IPS-NIHi7 (cell line): ENCODE measurements at regions not wholly inside any gene's neighbourhood (a gene's known extent, or its start where the extent isn't known, plus 50 kb on each side); places are given as distances from the start of the nearest gene placed in this dataset.

Experiments
- DNase-seq: peaks from one replicate; pipeline ENCODE4 v3.0.0; 2012; ENCODE audit warnings: mixed read lengths; ENCODE audit errors: extremely low spot score

DNA sequence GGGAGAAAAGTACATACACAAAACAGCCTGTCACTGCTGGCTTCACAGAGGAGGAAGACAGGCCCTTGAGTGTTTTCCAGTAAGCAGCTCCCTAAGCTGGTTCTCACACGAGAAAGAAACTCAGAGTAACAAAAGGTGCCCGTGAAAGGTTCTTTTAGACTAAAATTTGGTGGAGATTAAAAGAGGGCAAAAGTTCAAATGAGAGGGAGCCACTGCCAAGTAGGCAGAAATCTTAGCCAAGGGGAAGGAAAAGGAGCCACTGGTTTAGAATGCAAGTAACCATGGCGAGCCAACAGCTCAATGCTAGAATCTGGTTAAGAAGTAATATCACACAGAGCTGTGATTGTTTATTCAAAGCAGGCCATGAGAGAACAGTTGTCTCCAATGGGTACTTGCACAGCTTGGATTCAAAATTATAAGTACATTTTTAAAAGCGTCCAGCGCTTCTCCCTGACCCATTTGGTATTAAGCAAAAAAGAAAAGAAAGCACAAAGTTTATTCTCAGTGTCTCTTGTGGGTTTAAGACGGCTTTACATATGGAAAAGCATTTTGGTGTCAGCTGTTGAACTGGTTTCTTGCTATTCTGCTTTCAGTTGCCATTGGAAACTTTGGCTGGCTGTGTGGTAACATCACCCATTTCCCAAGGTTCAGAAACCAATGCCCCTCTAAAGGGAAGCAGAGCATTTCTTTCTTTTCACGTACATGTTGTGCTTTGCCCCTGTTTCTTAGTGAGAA, 648.5 kb downstream of the RNF144B start:
- no peak for DNase-seq

DNA sequence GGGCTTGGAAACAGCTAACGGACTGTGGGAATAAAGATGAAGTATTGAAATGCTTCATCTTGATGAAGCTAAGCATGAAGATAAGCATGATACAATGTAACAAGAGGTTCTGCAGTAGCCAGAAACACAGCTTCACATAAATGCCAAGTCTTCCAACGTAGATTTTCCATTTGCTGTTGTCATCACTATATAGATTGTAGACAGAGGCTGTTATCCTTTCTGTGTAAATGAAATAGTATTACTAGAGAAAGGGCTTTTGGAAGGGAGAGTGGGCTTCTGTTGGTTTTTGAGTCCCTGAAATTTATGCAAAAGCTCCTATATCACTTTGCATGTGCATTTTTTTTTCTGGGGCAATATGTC, 649.0 kb downstream of the RNF144B start:
- DNase-seq: no peak

DNA sequence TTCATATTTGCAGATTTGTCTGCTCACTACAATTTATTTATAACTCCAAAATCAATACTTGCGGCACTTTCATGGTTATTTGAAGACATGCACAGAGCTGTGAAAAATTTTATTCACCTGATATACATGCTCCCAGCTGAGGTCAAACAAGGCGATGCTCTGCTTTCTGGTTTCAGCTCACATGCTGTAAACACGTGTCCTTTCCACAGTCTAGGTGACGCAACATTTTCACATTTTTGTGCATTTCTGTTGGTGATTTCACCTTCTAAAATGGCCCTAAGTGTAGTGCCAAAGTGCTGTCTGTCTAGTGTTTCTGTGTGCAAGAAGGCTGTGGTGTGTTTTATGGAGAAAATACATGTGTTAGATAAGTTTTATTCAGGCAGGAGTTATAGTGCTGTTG, 650.5 kb downstream of the RNF144B start:
- DNase-seq: no peak

DNA sequence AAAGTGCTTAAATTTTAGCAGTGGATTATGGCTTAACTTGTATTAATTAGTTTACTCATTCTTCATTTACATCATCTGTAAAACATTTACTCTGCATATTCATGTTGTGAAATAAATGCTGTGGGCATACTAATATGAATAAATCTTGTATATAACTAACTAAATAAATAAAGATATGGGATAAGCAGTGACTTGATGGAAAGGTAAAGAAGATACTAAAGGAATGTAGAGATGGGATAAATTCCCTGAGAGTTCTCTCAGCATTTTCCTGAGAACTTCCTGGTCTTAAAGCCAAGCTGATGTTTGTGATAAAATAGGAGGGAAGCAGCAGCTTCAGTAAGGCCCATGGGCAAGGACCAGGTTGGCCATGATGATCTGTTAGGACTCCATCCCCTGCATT, 652.1 kb downstream of the RNF144B start:
- no peak for DNase-seq

DNA sequence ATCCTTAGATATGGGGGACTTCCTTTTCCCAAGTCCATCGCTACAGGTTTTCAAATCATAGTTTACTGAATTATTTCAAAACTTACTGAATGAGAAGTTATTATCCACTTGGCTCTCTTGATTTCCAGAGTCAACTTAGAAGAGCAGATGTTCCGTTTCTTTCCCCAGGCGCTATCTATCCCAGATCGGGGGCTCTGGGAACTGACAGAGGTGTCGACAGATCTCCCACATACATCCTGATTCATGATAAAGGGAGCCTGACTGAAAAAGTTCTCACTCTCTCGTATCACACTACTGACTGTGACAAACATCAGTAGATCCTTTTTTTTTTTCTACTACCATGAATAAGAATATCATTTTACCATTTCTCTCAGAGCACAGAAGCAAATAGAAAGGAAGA, 654.8 kb downstream of the RNF144B start:
- no peak for DNase-seq

DNA sequence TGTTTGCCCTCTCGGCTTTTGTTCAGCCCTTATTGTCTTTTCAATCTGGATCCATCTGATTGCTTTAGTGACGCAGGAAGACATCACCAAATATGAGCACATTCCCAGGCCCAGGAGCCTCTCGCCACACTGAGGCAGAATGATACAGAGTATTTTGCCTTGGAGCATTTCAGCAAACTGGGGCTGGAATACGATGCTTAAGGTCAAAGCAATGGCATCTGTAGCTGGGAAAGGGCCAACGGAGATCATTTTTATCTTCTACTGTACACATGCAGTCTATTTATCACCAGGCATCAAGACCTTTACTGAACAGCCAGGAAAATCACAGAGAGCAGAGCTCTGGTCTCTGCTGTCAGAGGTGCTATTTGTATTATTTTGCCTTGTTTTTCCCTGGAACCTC, 655.3 kb downstream of the RNF144B start:
- DNase-seq: no peak

DNA sequence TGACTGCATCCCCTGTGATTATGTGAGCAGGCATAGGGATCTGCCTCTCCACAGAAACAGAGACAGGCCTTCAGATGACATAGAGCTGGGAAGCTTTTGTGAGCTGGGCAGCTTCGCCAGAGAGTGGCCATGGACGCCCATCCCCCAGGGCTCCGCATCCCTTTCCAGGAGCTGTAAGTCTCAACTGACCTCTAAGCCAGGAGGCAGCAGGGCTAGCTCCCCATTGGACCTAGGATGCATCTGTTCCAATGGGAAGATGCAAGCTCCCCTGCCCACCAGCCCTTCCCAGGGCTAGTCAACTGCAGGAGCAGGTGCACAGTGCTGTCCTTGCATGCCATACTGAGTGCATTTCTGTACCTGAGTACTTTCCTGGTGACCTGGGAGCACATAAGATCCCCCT, 663.6 kb downstream of the RNF144B start:
- DNase-seq: no peak

DNA sequence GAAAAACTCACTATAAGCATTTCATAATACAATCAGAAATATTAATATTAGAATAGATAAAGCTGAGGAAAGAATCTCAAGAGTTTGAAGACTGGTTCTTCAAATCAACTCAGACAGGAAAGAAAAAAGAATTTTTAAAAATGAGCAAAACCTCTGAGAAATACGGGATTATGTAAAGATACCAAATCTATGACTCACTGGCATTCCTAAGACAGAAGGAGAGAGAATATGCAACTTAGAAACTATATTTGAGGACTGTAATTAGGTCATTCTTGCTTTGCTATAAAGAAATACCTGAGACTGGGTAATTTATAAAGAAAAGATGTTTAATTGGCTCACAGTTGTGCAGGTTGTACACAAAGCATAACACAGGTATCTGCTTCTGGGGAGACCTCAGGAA, 665.1 kb downstream of the RNF144B start:
- no peak for DNase-seq

DNA sequence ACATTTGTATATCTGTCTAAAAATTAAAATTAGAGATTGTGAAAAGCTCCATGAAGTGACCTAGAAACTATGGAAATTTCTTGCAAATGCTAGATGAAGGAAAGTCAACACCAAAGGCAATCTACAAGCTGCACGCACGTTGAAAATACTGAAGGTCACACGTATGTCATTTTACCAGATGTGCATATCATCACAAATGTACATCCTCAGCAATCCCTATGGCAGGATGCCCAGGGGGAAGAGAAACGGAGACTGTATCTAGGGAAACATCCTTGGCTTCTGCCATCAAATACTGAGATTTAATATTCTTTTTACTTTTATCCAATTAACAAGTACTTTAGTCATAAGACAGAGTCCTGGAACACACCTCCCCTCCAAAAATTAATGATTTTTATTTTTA, 672.0 kb downstream of the RNF144B start:
- no peak for DNase-seq

DNA sequence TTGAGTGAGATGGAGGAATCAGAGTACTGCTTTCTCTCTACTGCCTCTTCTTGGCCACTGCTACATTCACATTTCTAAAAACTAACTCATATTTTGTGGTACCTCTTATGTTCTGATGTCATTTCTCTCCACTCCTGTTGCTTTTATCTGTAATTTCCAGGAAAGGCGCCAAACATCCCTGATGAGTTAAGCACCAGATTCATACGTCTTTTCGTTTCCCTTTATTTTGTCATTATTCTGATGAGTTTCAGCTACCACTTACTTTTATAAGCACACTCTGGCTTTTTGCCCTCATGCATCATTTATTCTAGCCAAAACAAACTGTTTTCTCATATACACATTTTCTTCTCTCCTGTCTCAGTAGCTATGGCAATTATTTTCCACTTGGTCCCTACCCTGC, 680.0 kb downstream of the RNF144B start:
- no peak for DNase-seq

DNA sequence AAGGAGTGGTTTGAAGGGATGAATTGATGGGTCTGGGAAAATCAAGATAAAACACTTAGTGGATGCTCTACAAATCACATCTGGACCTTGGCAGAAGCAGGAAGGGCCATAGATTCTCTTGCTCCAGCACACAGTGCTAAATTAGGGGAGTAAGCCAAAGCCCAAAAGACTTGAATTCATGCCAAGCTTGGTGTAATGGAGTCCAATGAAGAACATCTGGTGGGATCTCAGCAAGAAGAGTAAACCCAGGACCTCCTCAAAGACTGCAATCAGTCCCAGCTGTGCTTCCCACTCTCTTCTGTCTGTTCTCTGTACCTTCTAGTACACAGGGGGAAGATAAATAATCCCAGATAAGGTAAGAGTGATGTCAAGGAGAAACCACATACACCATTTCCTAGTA, 683.4 kb downstream of the RNF144B start:
- DNase-seq: no peak

DNA sequence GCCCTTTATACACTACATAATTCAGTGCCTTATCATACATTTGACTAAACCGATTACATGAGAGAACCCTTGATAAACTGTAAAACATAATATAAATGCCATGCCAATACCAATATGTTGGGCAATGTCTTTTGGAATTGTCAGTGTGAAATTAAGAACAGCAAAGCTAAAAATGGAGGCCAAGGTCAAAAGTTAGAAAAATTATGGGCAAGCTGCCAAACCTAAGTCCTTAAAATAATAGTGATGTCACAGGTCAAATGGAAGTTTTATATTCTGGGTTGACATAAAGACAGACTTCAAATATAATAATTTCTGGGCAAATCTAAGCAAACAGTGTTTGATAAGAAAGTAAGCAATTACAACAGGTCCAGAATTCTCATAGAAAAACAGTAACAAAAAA, 696.7 kb downstream of the RNF144B start:
- DNase-seq: no peak

DNA sequence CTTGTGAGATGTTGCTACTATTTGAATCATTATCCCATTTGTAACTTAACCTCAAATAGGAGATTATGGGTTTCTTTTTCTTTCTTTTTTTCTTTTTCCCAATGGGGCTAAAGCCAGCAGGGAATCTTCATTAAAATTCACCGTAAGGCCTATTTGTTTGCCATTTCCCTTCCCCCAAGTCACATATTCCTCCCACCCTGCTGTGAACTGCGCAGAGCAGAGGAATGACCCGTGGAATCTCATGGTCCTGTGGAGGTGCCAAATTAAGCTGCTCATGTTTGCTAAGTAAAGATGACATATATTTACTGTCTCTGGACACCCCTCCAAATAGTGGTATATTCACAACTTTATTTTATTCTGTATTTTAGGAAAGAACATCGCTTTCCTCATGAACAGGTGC, 699.3 kb downstream of the RNF144B start:
- no peak for DNase-seq

DNA sequence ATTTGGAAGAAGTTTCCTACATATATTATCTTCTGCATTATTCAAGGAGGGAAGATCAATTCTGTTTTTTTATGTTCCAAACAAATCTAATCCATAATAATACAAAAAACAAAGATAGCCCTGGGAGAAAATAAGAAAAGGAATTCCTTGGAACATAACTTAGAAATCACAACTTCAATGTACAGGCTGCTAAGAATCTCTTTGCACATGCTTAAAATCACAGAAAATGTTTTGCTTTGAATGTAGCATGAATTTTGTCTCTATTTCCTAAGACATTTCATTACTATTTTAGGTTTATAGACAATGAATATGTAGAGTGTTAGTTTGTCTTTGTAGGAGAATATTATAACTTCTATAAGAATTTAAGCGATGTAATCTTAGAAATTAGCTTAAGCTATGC, 700.1 kb downstream of the RNF144B start:
- DNase-seq: no peak

DNA sequence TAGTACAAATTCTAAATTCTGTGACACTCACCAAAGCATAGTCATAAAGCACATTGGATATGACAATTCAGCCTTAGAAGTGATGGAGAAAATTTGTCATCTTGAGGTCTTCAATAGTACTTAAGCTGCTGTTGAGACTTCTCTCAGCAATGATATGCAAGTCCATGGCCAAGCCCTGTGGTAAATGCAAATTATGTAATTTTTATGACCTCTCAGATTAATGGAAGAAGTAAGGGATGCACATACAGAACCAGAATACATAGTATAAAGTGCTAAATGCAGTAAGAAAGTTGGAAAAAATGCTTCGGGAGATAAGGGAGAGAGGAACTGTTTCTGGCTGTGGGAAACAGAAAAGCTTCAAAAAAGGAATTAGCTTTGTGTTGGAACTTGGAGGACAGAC, 700.7 kb downstream of the RNF144B start:
- DNase-seq: no peak

DNA sequence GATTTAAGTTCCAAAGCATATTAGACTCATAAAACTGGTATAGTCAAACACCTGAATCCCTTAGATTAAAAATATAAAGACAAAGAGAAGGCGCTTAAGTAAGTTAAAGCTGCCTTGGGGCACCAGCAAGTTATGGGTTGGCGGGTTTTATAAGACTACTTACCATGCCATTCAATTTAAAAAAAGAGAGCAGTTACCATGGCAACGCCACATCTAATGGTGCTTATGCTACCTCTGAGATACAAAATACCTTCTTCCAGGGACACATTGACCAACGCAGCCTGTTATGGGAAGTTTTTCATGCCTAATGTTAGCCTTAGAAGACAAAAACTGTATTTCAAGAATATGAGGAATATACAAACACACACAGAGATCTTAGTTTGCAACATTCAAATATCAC, 713.6 kb downstream of the RNF144B start:
- DNase-seq: no peak

DNA sequence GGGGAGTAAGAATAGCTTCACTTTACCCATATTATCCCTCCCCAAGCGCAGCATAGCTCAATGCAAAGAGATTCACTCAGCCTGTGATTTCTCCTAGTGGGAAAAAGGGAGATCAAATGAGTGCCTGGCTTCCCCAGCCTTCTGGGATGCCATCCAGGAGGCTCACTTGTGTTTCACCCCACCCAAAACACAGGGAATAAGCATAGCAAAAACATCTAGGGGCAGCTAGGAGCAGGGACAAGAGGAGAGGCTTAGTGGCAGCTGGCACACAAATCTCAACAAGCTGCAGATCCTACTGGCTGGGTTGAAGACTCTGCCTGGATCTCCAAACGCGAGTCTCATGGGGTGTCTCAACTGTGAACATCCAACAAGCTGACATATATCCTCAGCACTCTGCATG, 715.8 kb downstream of the RNF144B start:
- no peak for DNase-seq

DNA sequence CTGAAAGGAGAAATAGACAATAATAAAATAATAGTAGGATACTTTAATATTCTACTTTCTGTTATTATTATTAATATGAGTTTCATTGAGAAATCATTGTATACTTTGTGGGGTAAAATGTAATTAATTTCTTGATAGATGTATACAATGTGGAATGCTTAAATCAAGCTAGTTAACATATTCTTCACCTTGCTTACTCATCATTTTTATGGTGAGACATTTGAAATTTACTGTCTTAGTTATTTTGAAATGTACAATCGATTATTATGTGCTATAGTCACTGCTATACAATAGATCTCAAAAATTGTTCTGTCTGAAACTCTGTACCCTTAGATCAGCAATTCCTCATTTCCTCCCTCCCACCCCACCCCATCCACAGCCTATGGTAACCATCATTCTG, 720.3 kb downstream of the RNF144B start:
- no peak for DNase-seq

DNA sequence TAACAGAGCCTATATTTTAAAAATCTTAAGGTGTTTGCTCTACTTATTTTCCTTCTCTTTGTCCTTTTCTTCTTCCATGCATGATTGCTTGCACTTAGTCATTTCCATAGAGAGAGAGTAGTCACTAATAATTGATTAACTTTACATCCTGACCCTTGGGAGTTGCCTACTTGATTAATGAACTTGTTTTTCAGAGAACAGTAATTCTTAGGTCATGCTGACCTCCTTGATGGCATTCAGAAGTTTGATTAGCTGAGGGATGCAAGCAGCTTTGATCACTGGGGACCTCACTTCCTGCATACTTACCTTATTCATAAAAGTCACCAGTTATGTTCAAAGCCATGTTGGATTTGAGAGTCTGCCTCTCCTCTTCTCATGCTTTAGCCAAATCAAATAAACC, 715.6 kb upstream of the ID4 start:
- DNase-seq: no peak

DNA sequence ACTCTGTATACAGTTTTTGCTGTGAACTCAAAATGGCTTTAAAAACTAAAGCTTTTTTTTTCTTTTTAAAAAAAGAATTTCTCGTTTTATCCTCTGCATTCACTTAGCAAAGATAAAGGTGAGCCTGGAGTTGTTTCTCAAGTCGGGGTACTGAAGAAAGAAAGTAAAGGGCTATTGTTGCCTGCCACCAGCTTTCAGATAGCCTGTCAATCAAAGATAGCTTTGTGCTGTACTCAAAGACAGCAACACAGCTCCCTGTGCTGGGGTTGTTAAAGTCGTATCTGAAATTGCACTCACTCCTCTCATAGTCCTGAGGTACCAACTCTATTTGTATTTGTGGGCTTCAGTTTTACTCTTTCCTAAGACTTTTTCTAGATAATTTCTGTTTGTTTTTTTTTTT, 710.1 kb upstream of the ID4 start:
- DNase-seq: no peak

DNA sequence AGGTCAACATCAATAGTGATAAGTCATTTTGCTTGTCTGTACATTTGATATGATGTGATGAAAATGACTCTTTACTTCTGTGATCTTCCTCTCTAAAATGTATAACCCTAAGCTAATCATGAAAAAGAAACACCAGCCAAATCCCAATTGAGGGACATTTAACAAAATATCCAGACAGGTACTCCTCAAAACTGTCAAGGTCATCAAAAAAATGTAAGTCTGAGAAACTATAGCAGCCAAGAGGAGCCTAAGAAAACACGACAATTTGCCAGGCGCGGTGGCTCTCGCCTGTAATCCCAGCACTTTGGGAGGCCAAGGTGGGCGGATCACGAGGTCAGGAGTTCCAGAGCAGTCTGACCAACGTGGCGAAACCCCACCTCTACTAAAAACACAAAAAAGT, 708.5 kb upstream of the ID4 start:
- no peak for DNase-seq

DNA sequence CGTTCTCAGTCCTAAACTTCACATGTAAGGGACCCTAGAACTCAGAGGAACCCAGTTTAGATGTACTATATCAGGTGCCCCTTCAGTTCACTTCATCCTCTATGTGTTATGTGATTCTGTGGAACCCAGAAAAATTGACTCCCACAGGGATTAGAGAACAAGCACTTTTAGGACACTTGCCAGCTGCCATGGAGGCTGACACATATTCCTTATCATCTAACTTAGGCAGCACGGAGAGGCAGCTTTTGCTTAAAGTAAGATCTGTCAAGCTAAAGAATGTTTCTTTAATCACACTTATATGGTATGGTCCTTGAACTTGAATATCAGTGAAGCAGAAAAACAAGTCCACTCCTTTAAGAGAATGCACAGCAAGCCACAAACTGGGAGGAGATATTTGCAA, 701.5 kb upstream of the ID4 start:
- no peak for DNase-seq

DNA sequence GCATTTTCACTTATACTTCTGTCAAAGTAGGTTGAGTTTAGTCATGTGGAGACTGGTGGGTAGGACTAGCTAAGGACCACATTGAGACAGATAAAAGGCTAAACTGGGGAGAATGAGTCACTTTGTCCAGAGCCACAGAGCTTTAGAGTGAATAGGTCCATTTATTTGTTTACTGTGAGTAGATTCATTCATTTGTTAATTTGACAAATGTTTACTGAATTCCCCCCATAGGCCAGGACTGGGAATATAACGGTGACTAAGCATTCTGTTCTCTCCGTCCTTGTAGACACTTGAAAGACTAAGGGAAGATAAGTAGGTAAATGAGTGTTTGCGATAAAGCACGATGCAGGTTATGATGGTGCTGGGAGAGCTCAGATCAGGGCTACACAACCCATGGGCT, 699.7 kb upstream of the ID4 start:
- DNase-seq: no peak

DNA sequence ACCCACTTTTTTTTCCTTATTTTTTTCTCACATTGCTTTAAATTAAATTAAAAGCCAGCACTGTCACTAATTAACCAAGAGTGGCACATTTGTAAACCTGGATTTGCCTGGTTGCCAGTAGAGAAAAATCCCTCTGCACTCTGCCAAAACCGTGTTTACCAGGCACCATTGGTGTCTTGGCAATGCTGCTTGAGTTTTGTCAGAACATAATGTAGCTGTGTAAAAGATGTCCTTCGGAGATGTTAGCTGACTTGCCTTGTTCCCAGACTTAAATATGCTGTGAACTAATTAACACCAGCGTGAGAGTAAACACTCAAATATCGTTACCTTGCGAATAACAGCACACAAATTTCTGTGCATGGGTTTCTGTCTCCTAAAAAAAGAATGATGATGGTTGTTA, 694.9 kb upstream of the ID4 start:
- DNase-seq: no peak

DNA sequence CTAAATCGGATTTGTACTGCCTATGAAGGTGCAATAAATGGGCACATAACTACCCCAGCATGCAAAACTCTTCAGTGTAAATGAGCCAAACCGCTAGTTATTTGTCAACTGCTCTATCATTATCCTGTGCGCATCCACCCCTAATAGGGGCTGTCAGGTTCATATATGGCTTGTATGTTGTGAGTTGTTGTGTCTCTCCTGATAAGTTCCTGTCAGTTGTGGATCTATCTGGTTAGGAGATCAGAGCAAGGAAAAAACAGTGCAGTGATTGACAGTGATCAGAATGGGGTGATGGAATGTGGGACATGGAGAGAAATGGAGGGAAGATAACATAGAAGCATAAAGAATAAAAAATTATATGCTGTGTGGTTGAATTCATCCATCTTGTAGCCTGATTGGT, 686.9 kb upstream of the ID4 start:
- no peak for DNase-seq
